Ectodermal cell (in vitro differentiated cells): ENCODE measurements at regions not wholly inside any gene's neighbourhood (a gene's known extent, or its start where the extent isn't known, plus 50 kb on each side); places are given as distances from the start of the nearest gene placed in this dataset.
"Not testable (repeated sequence)": the region's sequence is repeated elsewhere in the genome, so short reads cannot be mapped to it uniquely, and the experiment has no call there.

Experiments
- H3K27ac ChIP-seq: 2 replicates; pipeline ENCODE4 v1.7.0; 2013; ENCODE audit warnings: mild to moderate bottlenecking, low read depth, low read length; ENCODE audit not compliant: insufficient read depth, poor library complexity, severe bottlenecking
- H3K27me3 ChIP-seq: 2 replicates; pipeline ENCODE4 v1.7.0; 2013; ENCODE audit warnings: mild to moderate bottlenecking, low read length; ENCODE audit not compliant: insufficient read depth, control insufficient read depth, poor library complexity, severe bottlenecking
- H3K36me3 ChIP-seq: one replicate; pipeline ENCODE4 v1.7.0; 2013; ENCODE audit warnings: low read length; ENCODE audit not compliant: control insufficient read depth, insufficient read depth
- H3K4me1 ChIP-seq: one replicate; pipeline ENCODE4 v1.7.0; 2013; ENCODE audit warnings: low read length; ENCODE audit not compliant: control insufficient read depth, insufficient read depth
- H3K4me3 ChIP-seq: 2 replicates; pipeline ENCODE4 v1.7.0; 2013; ENCODE audit warnings: low read depth, low read length, control low read depth; ENCODE audit not compliant: insufficient read depth
- H3K9me3 ChIP-seq: 2 replicates; pipeline ENCODE4 v1.7.0; 2013; ENCODE audit warnings: mild to moderate bottlenecking, low read length, moderate library complexity; ENCODE audit not compliant: control insufficient read depth
- WGBS, 2 experiments: methylation state at CpG; one replicate each; pipeline ENCODE4 v1.1.7; 2013; ENCODE audit warnings: missing lambda C conversion rate in 2 of 2; 5-methylcytosine and 5-hydroxymethylcytosine counted together

GRCh38 chr13:89457977-89458376 is 1786.8 kb downstream of the SLITRK5 start:
- Histone ChIP-seq H3K4me3 (no peak overlapping the region), H3K27me3 (no peaks in the 10 kb centered on the region), H3K36me3 (no peaks in the 10 kb centered on the region), H3K9me3 (no peaks in the 10 kb centered on the region), H3K27ac (no peak overlapping the region), H3K4me1 (no peaks in the 10 kb centered on the region)
- WGBS, 2 experiments, result 69 to 70% methylated on average over 4 of the region's 4 CpGs

- H3K27me3 ChIP-seq, result no peaks in the 10 kb centered on the region
- H3K27ac ChIP-seq, result no peak overlapping the region
- H3K4me1 ChIP-seq, result no peaks in the 10 kb centered on the region
- WGBS, 2 experiments, result 88 to 92% methylated on average over 1 of the region's 1 CpG
- no peaks in the 10 kb centered on the region for H3K36me3 ChIP-seq
- H3K4me3 ChIP-seq, result no peak overlapping the region
- H3K9me3 ChIP-seq, result no peaks in the 10 kb centered on the region
Observed at GRCh38 chr13:89458456-89458855, 1787.3 kb downstream of the SLITRK5 start.

GRCh38 chr13:89460895-89461294 is 1789.7 kb downstream of the SLITRK5 start:
- not testable (repeated sequence) for H3K4me1 ChIP-seq, H3K27ac ChIP-seq, H3K4me3 ChIP-seq, H3K36me3 ChIP-seq, H3K9me3 ChIP-seq, H3K27me3 ChIP-seq

GRCh38 chr13:89465366-89465765 is 1794.2 kb downstream of the SLITRK5 start:
- no peak overlapping the region for H3K27ac ChIP-seq
- 35 to 46% methylated on average over 2 of the region's 2 CpGs for WGBS, 2 experiments
- no peaks in the 10 kb centered on the region for H3K4me1 ChIP-seq
- no peaks in the 10 kb centered on the region for H3K27me3 ChIP-seq
- no peaks in the 10 kb centered on the region for H3K36me3 ChIP-seq
- H3K4me3 ChIP-seq, result no peak overlapping the region
- no peaks in the 10 kb centered on the region for H3K9me3 ChIP-seq

GRCh38 chr13:89468081-89468480 is 1796.9 kb downstream of the SLITRK5 start:
- Histone ChIP-seq H3K9me3 (no peaks in the 10 kb centered on the region), H3K36me3 (no peaks in the 10 kb centered on the region), H3K27me3 (no peaks in the 10 kb centered on the region), H3K27ac (no peak overlapping the region), H3K4me3 (no peak overlapping the region), H3K4me1 (no peaks in the 10 kb centered on the region)
- WGBS, 2 experiments, result 88 to 100% methylated on average over 2 of the region's 2 CpGs

GRCh38 chr13:89470901-89471300 is 1799.7 kb downstream of the SLITRK5 start:
- Histone ChIP-seq H3K9me3 (no peaks in the 10 kb centered on the region), H3K4me3 (no peak overlapping the region), H3K27ac (no peak overlapping the region), H3K27me3 (no peaks in the 10 kb centered on the region), H3K4me1 (no peaks in the 10 kb centered on the region), H3K36me3 (no peaks in the 10 kb centered on the region)
- 74 to 98% methylated on average over 2 of the region's 3 CpGs for WGBS, 2 experiments

GRCh38 chr13:89474432-89474831 is 1803.3 kb downstream of the SLITRK5 start:
- H3K27me3 ChIP-seq, result no peaks in the 10 kb centered on the region
- no peak overlapping the region for H3K4me3 ChIP-seq
- no peaks in the 10 kb centered on the region for H3K36me3 ChIP-seq
- H3K4me1 ChIP-seq, result no peaks in the 10 kb centered on the region
- no peaks in the 10 kb centered on the region for H3K9me3 ChIP-seq
- no peak overlapping the region for H3K27ac ChIP-seq

GRCh38 chr13:89486065-89486464 is 1814.9 kb downstream of the SLITRK5 start:
- WGBS, 2 experiments, result 86% methylated on average over 1 of the region's 1 CpG; no CpG with 5 or more reads in 1 of the 2 experiments
- Histone ChIP-seq H3K4me3 (no peak overlapping the region), H3K27me3 (no peaks in the 10 kb centered on the region), H3K9me3 (no peaks in the 10 kb centered on the region), H3K4me1 (no peaks in the 10 kb centered on the region), H3K36me3 (no peaks in the 10 kb centered on the region), H3K27ac (no peak overlapping the region)

GRCh38 chr13:89486709-89487108 is 1815.5 kb downstream of the SLITRK5 start:
- Histone ChIP-seq H3K4me3 (no peak overlapping the region), H3K9me3 (no peaks in the 10 kb centered on the region), H3K27me3 (no peaks in the 10 kb centered on the region), H3K36me3 (no peaks in the 10 kb centered on the region), H3K27ac (no peak overlapping the region), H3K4me1 (no peaks in the 10 kb centered on the region)
- WGBS, 2 experiments, result no CpG with 5 or more reads among the region's 1 CpG

- WGBS, 2 experiments, result 100% methylated on average over 1 of the region's 1 CpG; no CpG with 5 or more reads in 1 of the 2 experiments
- H3K9me3 ChIP-seq, result no peaks in the 10 kb centered on the region
- H3K27ac ChIP-seq, result no peak overlapping the region
- no peak overlapping the region for H3K4me3 ChIP-seq
- no peaks in the 10 kb centered on the region for H3K36me3 ChIP-seq
- H3K4me1 ChIP-seq, result no peaks in the 10 kb centered on the region
- H3K27me3 ChIP-seq, result no peaks in the 10 kb centered on the region
Observed at GRCh38 chr13:89490661-89491060, 1819.5 kb downstream of the SLITRK5 start.

- H3K4me3 ChIP-seq, result no peak overlapping the region
- 77 to 78% methylated on average over 2 of the region's 2 CpGs for WGBS, 2 experiments
Observed at GRCh38 chr13:89496478-89496877, 1825.3 kb downstream of the SLITRK5 start.

More at GRCh38 chr13:89496478-89496877, 1825.3 kb downstream of the SLITRK5 start:
- Histone ChIP-seq H3K27ac (no peak overlapping the region), H3K27me3 (no peaks in the 10 kb centered on the region), H3K4me1 (no peaks in the 10 kb centered on the region), H3K9me3 (no peaks in the 10 kb centered on the region), H3K36me3 (no peaks in the 10 kb centered on the region)
